CD4-positive, alpha-beta T cell treated with Interleukin-15 for 4 hours (primary cell): ENCODE measurements at regions not wholly inside any gene's neighbourhood (a gene's known extent, or its start where the extent isn't known, plus 50 kb on each side); places are given as distances from the start of the nearest gene placed in this dataset.
"Not testable (repeated sequence)": the region's sequence is repeated elsewhere in the genome, so short reads cannot be mapped to it uniquely, and the experiment has no call there.

Source experiments
- DNase-seq: peaks from one replicate; pipeline ENCODE4 v3.0.0-alpha.2; 2020; ENCODE audit warnings: low spot score

GRCh38 chr3:18538463-18539230 lies 113.5 kb upstream of the SATB1 start:
- DNase-seq, result no peak

- no peak for DNase-seq
Measured at GRCh38 chr3:18533039-18533438, 107.9 kb upstream of the SATB1 start.

- DNase-seq, result no peak
Measured at GRCh38 chr3:18531662-18532061, 106.5 kb upstream of the SATB1 start.

GRCh38 chr3:18529631-18530030 lies 104.5 kb upstream of the SATB1 start:
- no peak for DNase-seq

DNA sequence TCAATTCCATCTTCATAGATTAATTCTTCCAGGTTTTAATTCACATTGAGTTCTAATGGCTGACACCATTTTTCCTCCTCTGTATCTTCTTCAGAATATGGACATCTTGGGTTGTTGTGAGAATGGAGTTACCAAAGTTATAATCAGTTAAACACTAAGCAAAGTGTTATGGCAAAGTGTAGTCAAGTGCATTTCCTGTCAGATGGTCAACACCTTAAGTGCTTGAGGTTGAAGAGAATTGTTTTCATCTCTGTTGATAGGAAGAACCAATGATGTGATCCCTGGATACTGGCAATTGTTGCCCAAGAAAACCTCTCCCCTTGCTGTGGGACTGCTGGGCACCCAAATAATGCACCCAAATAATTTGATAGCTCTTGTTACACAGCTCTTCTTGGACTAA lies 102.6 kb upstream of the SATB1 start:
- DNase-seq, result no peak

GRCh38 chr3:18526667-18527066 lies 101.5 kb upstream of the SATB1 start:
- no peak for DNase-seq

- not testable (repeated sequence) for DNase-seq
Measured at GRCh38 chr3:18516170-18516569, 91.0 kb upstream of the SATB1 start.

GRCh38 chr3:18513091-18513490 lies 88.0 kb upstream of the SATB1 start:
- no peak for DNase-seq

- DNase-seq, result no peak
Measured at GRCh38 chr3:18512007-18512406, 86.9 kb upstream of the SATB1 start.

DNA sequence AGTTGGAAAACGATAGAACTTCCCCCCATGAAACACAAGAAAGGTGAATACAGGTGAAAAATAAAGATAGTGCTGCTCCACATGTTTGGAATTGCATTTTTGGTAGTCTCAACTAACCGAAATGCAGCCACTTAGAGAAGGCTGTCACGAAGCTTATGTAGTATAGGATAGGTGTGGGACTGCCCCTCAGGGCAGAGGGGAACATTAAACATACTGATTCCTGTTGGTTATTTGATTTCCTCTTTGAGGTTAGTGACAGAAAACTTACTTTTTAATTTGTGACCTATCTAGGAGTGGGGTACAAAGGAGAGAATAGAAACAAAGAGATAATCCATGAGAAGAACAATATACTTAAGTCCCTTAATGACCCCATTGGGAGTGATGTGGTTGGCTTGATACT lies 85.8 kb upstream of the SATB1 start:
- no peak for DNase-seq

DNA sequence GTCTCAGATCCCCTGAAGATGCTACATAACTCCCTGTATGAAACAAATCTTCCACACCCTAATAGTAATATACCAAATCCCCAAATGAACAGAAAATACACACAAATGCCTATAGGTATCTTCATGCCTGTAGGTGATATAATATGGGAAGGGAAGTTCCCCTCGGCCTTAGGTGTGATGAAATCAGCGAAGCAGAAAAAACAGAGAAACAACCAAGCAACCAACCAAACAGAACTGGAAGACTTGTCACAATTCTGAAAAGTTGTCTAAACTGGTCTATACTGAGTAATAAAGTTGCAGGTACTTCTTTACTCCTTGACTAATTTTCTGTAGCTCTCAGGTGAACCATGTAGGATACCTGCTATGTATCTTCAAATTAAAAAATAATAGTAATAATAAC lies 82.2 kb upstream of the SATB1 start:
- no peak for DNase-seq

GRCh38 chr3:18505056-18505455 lies 79.9 kb upstream of the SATB1 start:
- no peak for DNase-seq

DNA sequence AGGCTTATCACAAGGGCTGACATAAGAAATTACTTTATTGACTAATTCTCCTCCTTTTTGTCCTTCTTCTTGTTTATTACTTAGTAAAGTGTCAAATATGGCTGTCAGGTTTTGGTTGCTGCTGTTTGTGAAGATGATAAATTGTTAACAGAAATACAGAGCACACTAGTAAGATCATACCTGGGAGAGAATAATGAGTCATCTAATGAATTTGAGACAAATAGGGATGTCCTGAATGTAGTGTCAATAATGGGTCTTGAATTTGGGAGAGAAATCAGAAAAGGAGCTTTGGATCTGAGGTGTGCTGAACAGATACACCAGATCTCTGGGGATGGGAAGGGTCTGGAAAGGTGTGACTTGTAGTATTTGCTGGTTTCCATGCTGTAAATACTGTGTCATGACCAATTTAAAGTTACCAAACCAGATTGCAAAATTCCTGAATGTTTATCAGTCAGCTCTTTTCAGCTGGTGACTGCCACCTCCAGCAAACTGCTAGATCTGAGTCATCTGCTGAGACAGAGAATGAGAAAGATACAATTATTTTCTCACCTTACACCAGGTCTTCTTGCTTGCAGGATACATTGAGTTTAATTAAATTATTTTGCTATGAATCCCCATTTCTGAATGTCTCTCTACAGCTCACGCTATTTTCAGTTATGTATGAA lies 76.7 kb upstream of the SATB1 start:
- DNase-seq, result no peak

DNA sequence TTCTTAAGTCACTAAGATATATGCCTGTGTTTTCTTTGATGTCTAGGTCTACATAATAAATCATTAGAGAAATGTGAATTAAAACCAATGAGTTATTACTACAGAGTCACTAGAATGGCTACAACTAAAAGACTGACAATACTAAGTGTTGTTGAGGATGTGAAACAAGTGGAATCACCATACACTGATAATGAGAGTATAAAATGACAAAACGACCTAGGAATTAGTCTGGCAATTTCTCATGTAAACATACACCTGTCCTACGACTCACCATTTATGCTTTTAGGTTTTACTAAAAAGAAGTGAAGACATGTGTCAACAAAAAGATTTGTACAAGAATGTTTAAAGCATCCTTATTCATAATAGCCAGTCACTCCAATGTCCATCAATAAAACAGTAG lies 75.2 kb upstream of the SATB1 start:
- no peak for DNase-seq

DNA sequence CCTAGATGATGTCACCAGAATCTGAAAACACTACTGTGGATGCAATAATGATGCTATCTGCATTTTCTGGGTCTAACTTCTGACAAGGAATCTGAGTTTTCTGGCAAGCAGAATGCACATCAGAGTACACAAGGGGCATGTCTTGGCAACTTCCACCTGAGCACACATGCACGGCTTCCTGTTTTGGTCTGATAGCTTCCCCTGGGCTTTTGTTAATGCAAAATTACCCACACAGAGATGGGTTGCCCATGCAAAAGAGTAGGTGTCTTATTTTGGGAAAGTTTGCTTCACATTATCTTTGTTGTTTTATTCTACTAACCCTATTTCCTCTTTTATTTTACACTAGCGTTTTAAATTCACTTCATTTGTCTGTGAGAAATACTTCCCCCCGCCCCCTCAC lies 74.2 kb upstream of the SATB1 start:
- peak; percentile 21 for DNase-seq

- no peak for DNase-seq
Measured at GRCh38 chr3:18494251-18494650, 69.1 kb upstream of the SATB1 start.

GRCh38 chr3:18489939-18490338 lies 64.8 kb upstream of the SATB1 start:
- peak; percentile 29 for DNase-seq

DNA sequence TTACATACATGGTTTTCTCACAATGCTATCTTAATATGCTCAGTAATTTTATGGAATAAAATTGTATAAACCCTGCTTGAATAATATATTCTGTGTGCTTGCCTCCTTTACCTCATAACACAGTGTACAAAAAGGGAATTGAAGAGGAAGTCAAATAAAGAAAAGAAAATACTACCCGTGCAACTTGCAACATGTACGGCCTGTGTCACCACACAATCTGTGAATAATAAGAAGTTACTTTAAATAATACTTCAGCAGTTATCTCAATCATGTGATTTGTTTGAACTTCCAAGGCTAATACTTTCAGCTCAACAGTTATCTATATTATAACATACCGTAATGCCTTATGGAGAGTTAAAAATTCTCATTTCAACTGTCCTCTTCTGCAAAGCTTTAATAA lies 58.1 kb upstream of the SATB1 start:
- DNase-seq, result no peak

GRCh38 chr3:18481946-18482548 lies 56.9 kb upstream of the SATB1 start:
- DNase-seq, result no peak

DNA sequence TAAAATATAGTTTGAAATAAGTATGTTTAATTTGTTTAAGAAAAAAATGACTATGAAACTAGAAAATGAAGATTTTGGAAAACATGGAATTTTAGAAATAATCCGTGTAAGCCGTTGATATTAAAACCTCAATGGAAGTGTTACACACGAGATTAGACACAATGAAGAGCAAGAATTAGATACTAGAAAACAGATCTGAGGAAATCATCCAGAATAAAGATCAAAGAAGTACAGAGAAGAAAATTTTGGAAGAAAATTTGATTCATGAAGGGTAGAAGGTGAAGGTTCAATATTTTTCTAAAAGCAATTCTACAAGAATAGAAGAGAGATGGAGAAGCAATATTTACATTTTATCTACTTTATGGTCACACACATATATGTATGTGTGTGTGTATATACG lies 52.5 kb upstream of the SATB1 start:
- DNase-seq, result no peak
